ENCODE measurements at regions not wholly inside any gene's neighbourhood (a gene's known extent, or its start where the extent isn't known, plus 50 kb on each side); places are given as distances from the start of the nearest gene placed in this dataset.

GRCh38 chr13:105806628-105806920 lies 728.9 kb downstream of the EFNB2 start:
- no peak for DNase-seq (ENCODE audit: low spot score)
- Histone ChIP-seq H3K4me3 (ENCODE audit: low read length in 2 of 2) (no peak overlapping the region), H3K4me1 (ENCODE audit: control insufficient read depth in 2 of 2, insufficient read depth in 1 of 2, low read depth in 1 of 2, low read length in 2 of 2) (no peaks in the 10 kb centered on the region), H3K23ac (ENCODE audit: low read depth, low read length, poor library complexity) (no peak overlapping the region), H2BK12ac (ENCODE audit: low read length) (no peak overlapping the region), H4K91ac (ENCODE audit: low read depth, low read length, poor library complexity) (no peak overlapping the region), H3K27me3 (ENCODE audit: control insufficient read depth in 3 of 3, insufficient read depth in 3 of 3, low read depth in 1 of 3, low read length in 3 of 3) (no peaks in the 10 kb centered on the region), H3K27ac (replicated peaks; ENCODE audit: low read length) (no peak overlapping the region), H2BK15ac (ENCODE audit: low read length) (no peak overlapping the region), H3K36me3 (replicated peaks in 1 of 2; ENCODE audit: control insufficient read depth in 2 of 2, insufficient read depth in 2 of 2, low read length in 2 of 2) (no peaks in the 10 kb centered on the region), H2BK120ac (ENCODE audit: low read depth, low read length) (no peak overlapping the region), H2BK5ac (ENCODE audit: low read length) (no peak overlapping the region), H3K9me3 (replicated peaks in 1 of 2; ENCODE audit: control insufficient read depth in 2 of 2, insufficient read depth in 1 of 2, low read depth in 1 of 2, low read length in 2 of 2) (peaks cover 0 to 8% of the 10 kb centered on the region in 2 donors), H2AFZ (ENCODE audit: low read length) (no peak overlapping the region), H4K8ac (ENCODE audit: low read depth, low read length) (no peak overlapping the region), H3K14ac (ENCODE audit: low read length) (no peak overlapping the region), H2AK5ac (ENCODE audit: low read depth, low read length) (no peak overlapping the region), H3K4me2 (ENCODE audit: insufficient read depth, low read length, poor library complexity, severe bottlenecking) (no peak overlapping the region), H3K79me1 (ENCODE audit: low read depth, low read length) (no peaks in the 10 kb centered on the region), H3K18ac (ENCODE audit: low read length) (no peak overlapping the region), H3K4ac (ENCODE audit: low read length) (no peak overlapping the region), H3K9ac (ENCODE audit: low read depth, low read length, poor library complexity) (no peak overlapping the region)
- no CpG with 5 or more reads among the region's 3 CpGs for WGBS, 2 donors (ENCODE audit: extremely low coverage in 2 of 2, insufficient read length in 2 of 2, insufficient replicate concordance in 1 of 2)

GRCh38 chr13:105805892-105806627 lies 729.4 kb downstream of the EFNB2 start:
- Histone ChIP-seq H3K18ac (ENCODE audit: low read length) (no peak overlapping the region), H3K27ac (replicated peaks; ENCODE audit: low read length) (no peak overlapping the region), H2BK12ac (ENCODE audit: low read length) (no peak overlapping the region), H3K14ac (ENCODE audit: low read length) (no peak overlapping the region), H2BK120ac (ENCODE audit: low read depth, low read length) (no peak overlapping the region), H3K4me1 (ENCODE audit: control insufficient read depth in 2 of 2, insufficient read depth in 1 of 2, low read depth in 1 of 2, low read length in 2 of 2) (no peaks in the 10 kb centered on the region), H2AK5ac (ENCODE audit: low read depth, low read length) (no peak overlapping the region), H4K91ac (ENCODE audit: low read depth, low read length, poor library complexity) (no peak overlapping the region), H3K9me3 (replicated peaks in 1 of 2; ENCODE audit: control insufficient read depth in 2 of 2, insufficient read depth in 1 of 2, low read depth in 1 of 2, low read length in 2 of 2) (peaks cover 0 to 8% of the 10 kb centered on the region in 2 donors), H3K36me3 (replicated peaks in 1 of 2; ENCODE audit: control insufficient read depth in 2 of 2, insufficient read depth in 2 of 2, low read length in 2 of 2) (no peaks in the 10 kb centered on the region), H3K4me2 (ENCODE audit: insufficient read depth, low read length, poor library complexity, severe bottlenecking) (no peak overlapping the region), H2AFZ (ENCODE audit: low read length) (no peak overlapping the region), H4K8ac (ENCODE audit: low read depth, low read length) (no peak overlapping the region), H2BK5ac (ENCODE audit: low read length) (no peak overlapping the region), H3K27me3 (ENCODE audit: control insufficient read depth in 3 of 3, insufficient read depth in 3 of 3, low read depth in 1 of 3, low read length in 3 of 3) (no peaks in the 10 kb centered on the region), H3K23ac (ENCODE audit: low read depth, low read length, poor library complexity) (no peak overlapping the region), H3K79me1 (ENCODE audit: low read depth, low read length) (no peaks in the 10 kb centered on the region), H2BK15ac (ENCODE audit: low read length) (no peak overlapping the region), H3K4me3 (ENCODE audit: low read length in 2 of 2) (no peak overlapping the region), H3K4ac (ENCODE audit: low read length) (no peak overlapping the region), H3K9ac (ENCODE audit: low read depth, low read length, poor library complexity) (no peak overlapping the region)
- DNase-seq (ENCODE audit: low spot score) = no peak
- WGBS, 2 donors (ENCODE audit: extremely low coverage in 2 of 2, insufficient read length in 2 of 2, insufficient replicate concordance in 1 of 2) = no CpG with 5 or more reads among the region's 6 CpGs

GRCh38 chr13:105804561-105805190 lies 730.8 kb downstream of the EFNB2 start:
- Histone ChIP-seq H3K9me3 (replicated peaks in 1 of 2; ENCODE audit: control insufficient read depth in 2 of 2, insufficient read depth in 1 of 2, low read depth in 1 of 2, low read length in 2 of 2) (peaks cover 0 to 8% of the 10 kb centered on the region in 2 donors), H3K18ac (ENCODE audit: low read length) (no peak overlapping the region), H3K4ac (ENCODE audit: low read length) (no peak overlapping the region), H3K4me2 (ENCODE audit: insufficient read depth, low read length, poor library complexity, severe bottlenecking) (no peak overlapping the region), H2BK120ac (ENCODE audit: low read depth, low read length) (no peak overlapping the region), H3K4me3 (ENCODE audit: low read length in 2 of 2) (no peak overlapping the region), H3K23ac (ENCODE audit: low read depth, low read length, poor library complexity) (no peak overlapping the region), H3K4me1 (ENCODE audit: control insufficient read depth in 2 of 2, insufficient read depth in 1 of 2, low read depth in 1 of 2, low read length in 2 of 2) (no peaks in the 10 kb centered on the region), H2BK5ac (ENCODE audit: low read length) (no peak overlapping the region), H2AFZ (ENCODE audit: low read length) (no peak overlapping the region), H4K91ac (ENCODE audit: low read depth, low read length, poor library complexity) (no peak overlapping the region), H3K79me1 (ENCODE audit: low read depth, low read length) (no peaks in the 10 kb centered on the region), H3K36me3 (replicated peaks in 1 of 2; ENCODE audit: control insufficient read depth in 2 of 2, insufficient read depth in 2 of 2, low read length in 2 of 2) (no peaks in the 10 kb centered on the region), H2BK12ac (ENCODE audit: low read length) (no peak overlapping the region), H4K8ac (ENCODE audit: low read depth, low read length) (no peak overlapping the region), H3K14ac (ENCODE audit: low read length) (no peak overlapping the region), H3K9ac (ENCODE audit: low read depth, low read length, poor library complexity) (no peak overlapping the region), H2AK5ac (ENCODE audit: low read depth, low read length) (no peak overlapping the region), H2BK15ac (ENCODE audit: low read length) (no peak overlapping the region), H3K27me3 (ENCODE audit: control insufficient read depth in 3 of 3, insufficient read depth in 3 of 3, low read depth in 1 of 3, low read length in 3 of 3) (no peaks in the 10 kb centered on the region), H3K27ac (replicated peaks; ENCODE audit: low read length) (no peak overlapping the region)
- DNase-seq (ENCODE audit: low spot score) = no peak
- WGBS, 2 donors (ENCODE audit: extremely low coverage in 2 of 2, insufficient read length in 2 of 2, insufficient replicate concordance in 1 of 2) = no CpG with 5 or more reads among the region's 3 CpGs

GRCh38 chr13:105799155-105799554 lies 736.3 kb downstream of the EFNB2 start:
- no peak overlapping the region for H2AFZ ChIP-seq (ENCODE audit: low read length)
- H3K4me3 ChIP-seq (ENCODE audit: low read length in 2 of 2) = no peak overlapping the region
- no peak for DNase-seq (ENCODE audit: low spot score)

More at GRCh38 chr13:105799155-105799554, 736.3 kb downstream of the EFNB2 start:
- H3K14ac ChIP-seq (ENCODE audit: low read length) = no peak overlapping the region
- H3K4me1 ChIP-seq (ENCODE audit: control insufficient read depth in 2 of 2, insufficient read depth in 1 of 2, low read depth in 1 of 2, low read length in 2 of 2) = no peaks in the 10 kb centered on the region
- no peak overlapping the region for H2BK12ac ChIP-seq (ENCODE audit: low read length)
- H3K9me3 ChIP-seq (replicated peaks in 1 of 2; ENCODE audit: control insufficient read depth in 2 of 2, insufficient read depth in 1 of 2, low read depth in 1 of 2, low read length in 2 of 2) = no peaks in the 10 kb centered on the region
- no peak overlapping the region for H3K27ac ChIP-seq (replicated peaks; ENCODE audit: low read length)
- no peak overlapping the region for H4K91ac ChIP-seq (ENCODE audit: low read depth, low read length, poor library complexity)
- no peak overlapping the region for H2BK15ac ChIP-seq (ENCODE audit: low read length)
- no peak overlapping the region for H3K4me2 ChIP-seq (ENCODE audit: insufficient read depth, low read length, poor library complexity, severe bottlenecking)
- H4K8ac ChIP-seq (ENCODE audit: low read depth, low read length) = no peak overlapping the region
- no peak overlapping the region for H2BK120ac ChIP-seq (ENCODE audit: low read depth, low read length)
- no peaks in the 10 kb centered on the region for H3K79me1 ChIP-seq (ENCODE audit: low read depth, low read length)
- no peaks in the 10 kb centered on the region for H3K36me3 ChIP-seq (replicated peaks in 1 of 2; ENCODE audit: control insufficient read depth in 2 of 2, insufficient read depth in 2 of 2, low read length in 2 of 2)
- no peak overlapping the region for H3K23ac ChIP-seq (ENCODE audit: low read depth, low read length, poor library complexity)
- H2AK5ac ChIP-seq (ENCODE audit: low read depth, low read length) = no peak overlapping the region
- no peak overlapping the region for H2BK5ac ChIP-seq (ENCODE audit: low read length)
- no peak overlapping the region for H3K9ac ChIP-seq (ENCODE audit: low read depth, low read length, poor library complexity)
- H3K27me3 ChIP-seq (ENCODE audit: control insufficient read depth in 3 of 3, insufficient read depth in 3 of 3, low read depth in 1 of 3, low read length in 3 of 3) = no peaks in the 10 kb centered on the region
- H3K4ac ChIP-seq (ENCODE audit: low read length) = no peak overlapping the region
- no peak overlapping the region for H3K18ac ChIP-seq (ENCODE audit: low read length)

Measured in neuronal stem cell (in vitro differentiated cells).